ENCODE measurements at regions not wholly inside any gene's neighbourhood (a gene's known extent, or its start where the extent isn't known, plus 50 kb on each side); places are given as distances from the start of the nearest gene placed in this dataset.

DNA sequence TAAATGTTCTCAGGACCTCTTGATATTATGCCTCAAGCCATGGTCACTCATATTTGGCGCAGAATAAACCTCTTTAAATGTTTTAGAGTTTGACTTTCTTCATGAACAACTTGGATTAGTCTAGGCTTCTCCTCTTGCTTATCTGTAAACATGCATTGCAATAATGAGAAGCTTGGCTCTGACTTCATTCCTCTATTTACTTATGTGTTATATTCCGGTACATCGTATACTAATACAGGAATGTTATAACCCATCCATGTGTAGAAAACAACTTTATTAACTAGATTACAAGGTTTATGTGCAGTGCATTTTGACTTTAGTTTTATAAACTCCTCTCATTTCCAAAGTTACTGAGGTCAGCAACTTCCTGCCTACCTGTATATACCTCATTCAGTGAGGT, 944.3 kb upstream of the GHITM start:
- H3F3A ChIP-seq (ENCODE audit: insufficient read depth, low read length): no peaks in the 10 kb centered on the region
- no peak overlapping the region for H3K9ac ChIP-seq (ENCODE audit: low read length)
- no peaks in the 10 kb centered on the region for H3K9me2 ChIP-seq (ENCODE audit: low read depth, low read length)
- H4K20me1 ChIP-seq (ENCODE audit: insufficient read depth, low read length): no peaks in the 10 kb centered on the region
- H3K27me3 ChIP-seq (ENCODE audit: insufficient read depth, low read length): no peaks in the 10 kb centered on the region
- H3K4me3 ChIP-seq (ENCODE audit: low read depth, low read length, poor library complexity, severe bottlenecking): no peak overlapping the region
- no peak overlapping the region for H3K27ac ChIP-seq (ENCODE audit: low read depth, low read length, poor library complexity, severe bottlenecking)
- no peaks in the 10 kb centered on the region for H3K79me2 ChIP-seq (ENCODE audit: insufficient read depth, low read length)
- no peaks in the 10 kb centered on the region for H3K9me3 ChIP-seq (ENCODE audit: low read length)
- no peak overlapping the region for H3K4me2 ChIP-seq (ENCODE audit: low read length)
- TF ChIP-seq, protein P1, sequence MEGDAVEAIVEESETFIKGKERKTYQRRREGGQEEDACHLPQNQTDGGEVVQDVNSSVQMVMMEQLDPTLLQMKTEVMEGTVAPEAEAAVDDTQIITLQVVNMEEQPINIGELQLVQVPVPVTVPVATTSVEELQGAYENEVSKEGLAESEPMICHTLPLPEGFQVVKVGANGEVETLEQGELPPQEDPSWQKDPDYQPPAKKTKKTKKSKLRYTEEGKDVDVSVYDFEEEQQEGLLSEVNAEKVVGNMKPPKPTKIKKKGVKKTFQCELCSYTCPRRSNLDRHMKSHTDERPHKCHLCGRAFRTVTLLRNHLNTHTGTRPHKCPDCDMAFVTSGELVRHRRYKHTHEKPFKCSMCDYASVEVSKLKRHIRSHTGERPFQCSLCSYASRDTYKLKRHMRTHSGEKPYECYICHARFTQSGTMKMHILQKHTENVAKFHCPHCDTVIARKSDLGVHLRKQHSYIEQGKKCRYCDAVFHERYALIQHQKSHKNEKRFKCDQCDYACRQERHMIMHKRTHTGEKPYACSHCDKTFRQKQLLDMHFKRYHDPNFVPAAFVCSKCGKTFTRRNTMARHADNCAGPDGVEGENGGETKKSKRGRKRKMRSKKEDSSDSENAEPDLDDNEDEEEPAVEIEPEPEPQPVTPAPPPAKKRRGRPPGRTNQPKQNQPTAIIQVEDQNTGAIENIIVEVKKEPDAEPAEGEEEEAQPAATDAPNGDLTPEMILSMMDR (IDR thresholded peaks at IDR 0.05; ENCODE audit: low read length): no peak
- TF ChIP-seq EZH2 (IDR thresholded peaks at IDR 0.05; ENCODE audit: borderline replicate concordance, low read length): no peak
- H3K36me3 ChIP-seq (ENCODE audit: insufficient read depth, low read length): no peaks in the 10 kb centered on the region
- no peak overlapping the region for H2AFZ ChIP-seq (ENCODE audit: low read length)
- H3K4me1 ChIP-seq (ENCODE audit: insufficient read depth, low read length, severe bottlenecking): no peaks in the 10 kb centered on the region

DNA sequence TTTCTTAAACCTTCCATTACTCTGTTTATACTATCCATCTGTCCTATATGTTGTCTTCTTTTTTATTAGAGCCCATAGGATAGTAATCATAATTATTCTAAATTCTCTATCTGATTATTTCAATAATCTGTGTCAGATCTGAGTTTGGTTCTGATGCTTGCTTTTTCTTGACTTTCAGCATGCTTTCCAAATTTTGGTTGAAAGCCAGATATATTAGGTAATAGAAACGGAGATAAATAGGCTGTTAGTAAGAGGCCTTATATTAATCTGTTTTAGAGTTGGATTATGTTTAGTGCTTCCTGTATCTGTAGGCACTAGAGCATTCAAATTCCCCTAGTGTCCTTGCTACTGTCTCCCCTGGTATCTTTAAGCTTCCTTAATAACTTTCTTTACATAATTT, 939.9 kb upstream of the GHITM start:
- Histone ChIP-seq H3F3A (ENCODE audit: insufficient read depth, low read length) (no peaks in the 10 kb centered on the region), H3K79me2 (ENCODE audit: insufficient read depth, low read length) (no peaks in the 10 kb centered on the region), H3K9ac (ENCODE audit: low read length) (no peak overlapping the region), H3K4me3 (ENCODE audit: low read depth, low read length, poor library complexity, severe bottlenecking) (no peak overlapping the region), H3K4me2 (ENCODE audit: low read length) (no peak overlapping the region), H3K36me3 (ENCODE audit: insufficient read depth, low read length) (no peaks in the 10 kb centered on the region), H3K9me3 (ENCODE audit: low read length) (no peaks in the 10 kb centered on the region), H3K4me1 (ENCODE audit: insufficient read depth, low read length, severe bottlenecking) (no peaks in the 10 kb centered on the region), H3K27ac (ENCODE audit: low read depth, low read length, poor library complexity, severe bottlenecking) (no peak overlapping the region), H3K9me2 (ENCODE audit: low read depth, low read length) (no peaks in the 10 kb centered on the region), H2AFZ (ENCODE audit: low read length) (no peak overlapping the region), H3K27me3 (ENCODE audit: insufficient read depth, low read length) (no peaks in the 10 kb centered on the region), H4K20me1 (ENCODE audit: insufficient read depth, low read length) (no peaks in the 10 kb centered on the region)
- TF ChIP-seq, protein P1 (IDR thresholded peaks at IDR 0.05; ENCODE audit: low read length): no peak
- TF ChIP-seq EZH2 (IDR thresholded peaks at IDR 0.05; ENCODE audit: borderline replicate concordance, low read length): no peak

DNA sequence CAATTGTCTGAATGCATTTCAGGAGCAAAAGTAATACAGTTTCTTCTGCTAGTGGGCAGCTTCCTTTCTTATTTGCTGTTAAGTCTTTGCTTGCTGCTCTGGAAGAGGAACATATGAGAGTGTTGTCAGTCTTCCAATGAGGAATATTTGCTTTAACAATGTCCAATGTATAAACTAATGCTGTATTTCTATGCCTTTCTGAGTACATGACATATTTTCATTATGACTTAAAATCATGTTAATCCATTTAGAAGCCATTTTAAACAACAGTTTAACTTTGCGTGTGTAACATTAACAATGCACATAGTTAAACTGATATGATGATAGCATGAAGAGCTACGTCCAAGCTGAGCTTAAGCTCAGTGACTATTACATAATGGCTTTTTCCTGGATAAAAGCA, 933.4 kb upstream of the GHITM start:
- Histone ChIP-seq H3K9me3 (ENCODE audit: low read length) (no peaks in the 10 kb centered on the region), H3K9me2 (ENCODE audit: low read depth, low read length) (no peaks in the 10 kb centered on the region), H3K27me3 (ENCODE audit: insufficient read depth, low read length) (no peaks in the 10 kb centered on the region), H2AFZ (ENCODE audit: low read length) (no peak overlapping the region), H3K4me2 (ENCODE audit: low read length) (no peak overlapping the region), H4K20me1 (ENCODE audit: insufficient read depth, low read length) (no peaks in the 10 kb centered on the region), H3K4me1 (ENCODE audit: insufficient read depth, low read length, severe bottlenecking) (no peaks in the 10 kb centered on the region), H3K4me3 (ENCODE audit: low read depth, low read length, poor library complexity, severe bottlenecking) (no peak overlapping the region), H3F3A (ENCODE audit: insufficient read depth, low read length) (no peaks in the 10 kb centered on the region), H3K79me2 (ENCODE audit: insufficient read depth, low read length) (no peaks in the 10 kb centered on the region), H3K9ac (ENCODE audit: low read length) (no peak overlapping the region), H3K36me3 (ENCODE audit: insufficient read depth, low read length) (no peaks in the 10 kb centered on the region), H3K27ac (ENCODE audit: low read depth, low read length, poor library complexity, severe bottlenecking) (no peak overlapping the region)
- TF ChIP-seq, protein P1 (IDR thresholded peaks at IDR 0.05; ENCODE audit: low read length): no peak
- TF ChIP-seq EZH2 (IDR thresholded peaks at IDR 0.05; ENCODE audit: borderline replicate concordance, low read length): no peak

All from OCI-LY1 (cell line).